ENCODE measurements at regions not wholly inside any gene's neighbourhood (a gene's known extent, or its start where the extent isn't known, plus 50 kb on each side); places are given as distances from the start of the nearest gene placed in this dataset.

- intact Hi-C loops (cut with micrococcal nuclease) (no loop called here), dilution Hi-C loops (cut with MboI; ENCODE audit: extremely low pct_ligation_motif_present, low sequenced_read_pairs) (no loop called here)
- DNase-seq (ENCODE audit: low read depth, low spot score): no peak
- H3K9me3 ChIP-seq (replicated peaks; ENCODE audit: control insufficient read depth, insufficient read depth, low read length): no peaks in the 10 kb centered on the region
- no peak overlapping the region for H3K4me3 ChIP-seq (replicated peaks in 1 of 3; ENCODE audit: insufficient read depth in 1 of 3, low read depth in 1 of 3, low read length in 3 of 3)
- no peak overlapping the region for H3K4me2 ChIP-seq (ENCODE audit: insufficient read depth, low read length)
- no peaks in the 10 kb centered on the region for H3K79me2 ChIP-seq (ENCODE audit: control insufficient read depth, insufficient read depth, low read length)
- H3K9me1 ChIP-seq (replicated peaks; ENCODE audit: control insufficient read depth, extremely low read depth, insufficient read depth, low read length): no peaks in the 10 kb centered on the region
- no peaks in the 10 kb centered on the region for H4K20me1 ChIP-seq (replicated peaks; ENCODE audit: control insufficient read depth, extremely low read depth, insufficient read depth, low read length)
- CTCF ChIA-PET: no interaction called here
- FAIRE-seq: no peak
- no peaks in the 10 kb centered on the region for H3K4me1 ChIP-seq (ENCODE audit: control insufficient read depth, extremely low read depth, insufficient read depth, low read length)
- POLR2A ChIA-PET: no interaction called here
- H3K36me3 ChIP-seq (ENCODE audit: control insufficient read depth in 2 of 2, extremely low read depth in 1 of 2, insufficient read depth in 2 of 2, low read length in 2 of 2): no peaks in the 10 kb centered on the region
- no peak for TF ChIP-seq CTCF (IDR thresholded peaks at IDR 0.05; ENCODE audit: extremely low read depth in 1 of 2, insufficient read depth in 1 of 2, low read depth in 1 of 2, low read length in 2 of 2)
- TF ChIP-seq POLR2A (IDR thresholded peaks at IDR 0.05; ENCODE audit: low read depth, low read length): no peak
- TF ChIP-seq POLR2AphosphoS5 (IDR thresholded peaks at IDR 0.05; ENCODE audit: insufficient read depth, low read depth, low read length): no peak
- no peak for TF ChIP-seq FOS (IDR thresholded peaks at IDR 0.05; ENCODE audit: borderline replicate concordance, insufficient read depth, low read length)
- TF ChIP-seq, protein P1, sequence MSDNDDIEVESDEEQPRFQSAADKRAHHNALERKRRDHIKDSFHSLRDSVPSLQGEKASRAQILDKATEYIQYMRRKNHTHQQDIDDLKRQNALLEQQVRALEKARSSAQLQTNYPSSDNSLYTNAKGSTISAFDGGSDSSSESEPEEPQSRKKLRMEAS (IDR thresholded peaks at IDR 0.05; ENCODE audit: insufficient read depth, insufficient read length): no peak
- no peak overlapping the region for H3K27ac ChIP-seq (ENCODE audit: insufficient read depth, low read depth, low read length)
- BruUV-seq (replicated peaks): no TSS peak
- H3K9ac ChIP-seq (replicated peaks; ENCODE audit: extremely low read depth, insufficient read depth, low read length): no peak overlapping the region
- H2AFZ ChIP-seq (ENCODE audit: low read depth, low read length): no peak overlapping the region
- peaks cover 1 to 5% of the 10 kb centered on the region in 2 experiments for H3K27me3 ChIP-seq (ENCODE audit: control insufficient read depth in 2 of 2, insufficient read depth in 2 of 2, low read length in 2 of 2)
These were observed 110.8 kb downstream of the PSAT1 start for GRCh38 chr9:78407636-78408312.

- TF ChIP-seq POLR2AphosphoS5 (IDR thresholded peaks at IDR 0.05; ENCODE audit: insufficient read depth, low read depth, low read length): no peak
- TF ChIP-seq POLR2A (IDR thresholded peaks at IDR 0.05; ENCODE audit: low read depth, low read length): no peak
- no peak for TF ChIP-seq GATA2 (IDR thresholded peaks at IDR 0.05; ENCODE audit: insufficient read depth, insufficient read length, low read depth, low read length)
- no peak for TF ChIP-seq JUN (IDR thresholded peaks at IDR 0.05; ENCODE audit: borderline replicate concordance, insufficient read depth, insufficient read length, low read depth)
- TF ChIP-seq, protein P1 (IDR thresholded peaks at IDR 0.05; ENCODE audit: insufficient read depth, insufficient read length): no peak
- no peak for TF ChIP-seq EZH2 (IDR thresholded peaks at IDR 0.05; ENCODE audit: borderline replicate concordance, low read depth, low read length, severe bottlenecking)
- no peak for TF ChIP-seq FOS (IDR thresholded peaks at IDR 0.05; ENCODE audit: borderline replicate concordance, insufficient read depth, low read length)
- no peak for TF ChIP-seq MYC (IDR thresholded peaks at IDR 0.05; ENCODE audit: low read depth, low read length)
- TF ChIP-seq CTCF (IDR thresholded peaks at IDR 0.05; ENCODE audit: extremely low read depth in 1 of 2, insufficient read depth in 1 of 2, low read depth in 1 of 2, low read length in 2 of 2): no peak
- Histone ChIP-seq H3K9ac (replicated peaks; ENCODE audit: extremely low read depth, insufficient read depth, low read length) (no peak overlapping the region), H3K9me3 (replicated peaks; ENCODE audit: control insufficient read depth, insufficient read depth, low read length) (no peaks in the 10 kb centered on the region), H3K4me1 (ENCODE audit: control insufficient read depth, extremely low read depth, insufficient read depth, low read length) (no peaks in the 10 kb centered on the region), H4K20me1 (replicated peaks; ENCODE audit: control insufficient read depth, extremely low read depth, insufficient read depth, low read length) (no peaks in the 10 kb centered on the region), H3K36me3 (ENCODE audit: control insufficient read depth in 2 of 2, extremely low read depth in 1 of 2, insufficient read depth in 2 of 2, low read length in 2 of 2) (no peaks in the 10 kb centered on the region), H3K79me2 (ENCODE audit: control insufficient read depth, insufficient read depth, low read length) (no peaks in the 10 kb centered on the region), H3K27me3 (ENCODE audit: control insufficient read depth in 2 of 2, insufficient read depth in 2 of 2, low read length in 2 of 2) (peaks cover 0 to 5% of the 10 kb centered on the region in 2 experiments), H3K9me1 (replicated peaks; ENCODE audit: control insufficient read depth, extremely low read depth, insufficient read depth, low read length) (no peaks in the 10 kb centered on the region), H3K4me2 (ENCODE audit: insufficient read depth, low read length) (no peak overlapping the region), H2AFZ (ENCODE audit: low read depth, low read length) (no peak overlapping the region), H3K4me3 (replicated peaks in 1 of 3; ENCODE audit: insufficient read depth in 1 of 3, low read depth in 1 of 3, low read length in 3 of 3) (no peak overlapping the region), H3K27ac (ENCODE audit: insufficient read depth, low read depth, low read length) (no peak overlapping the region)
- dilution Hi-C loops (cut with MboI; ENCODE audit: extremely low pct_ligation_motif_present, low sequenced_read_pairs): no loop called here
- intact Hi-C loops (cut with micrococcal nuclease): no loop called here
- CTCF ChIA-PET: no interaction called here
- BruUV-seq (replicated peaks): no TSS peak
- POLR2A ChIA-PET: no interaction called here
- DNase-seq (ENCODE audit: low read depth, low spot score): no peak
- FAIRE-seq: no peak
These were observed 111.5 kb downstream of the PSAT1 start for GRCh38 chr9:78408388-78408787.
